Choroid plexus epithelial cell (primary cell): ENCODE measurements at regions not wholly inside any gene's neighbourhood (a gene's known extent, or its start where the extent isn't known, plus 50 kb on each side); places are given as distances from the start of the nearest gene placed in this dataset.

Experiments used
- DNase-seq: peaks from one replicate; pipeline ENCODE4 v3.0.0-alpha.2; 2010; ENCODE audit warnings: low read depth
- H3K4me3 ChIP-seq: 2 replicates; pipeline ENCODE4 v1.5.1; 2011; ENCODE audit warnings: low read depth, mild to moderate bottlenecking, control low read depth, low read length, moderate library complexity
- TF ChIP-seq, protein P1 (sequence below): conservative IDR thresholded peaks from 2 replicates; pipeline ENCODE4 v1.5.1; 2011; ENCODE audit warnings: low read depth, mild to moderate bottlenecking, control low read depth, inconsistent platforms, low read length, moderate library complexity

GRCh38 chr4:185890196-185890595 is 78.2 kb upstream of the SORBS2 start:
- TF ChIP-seq, protein P1, sequence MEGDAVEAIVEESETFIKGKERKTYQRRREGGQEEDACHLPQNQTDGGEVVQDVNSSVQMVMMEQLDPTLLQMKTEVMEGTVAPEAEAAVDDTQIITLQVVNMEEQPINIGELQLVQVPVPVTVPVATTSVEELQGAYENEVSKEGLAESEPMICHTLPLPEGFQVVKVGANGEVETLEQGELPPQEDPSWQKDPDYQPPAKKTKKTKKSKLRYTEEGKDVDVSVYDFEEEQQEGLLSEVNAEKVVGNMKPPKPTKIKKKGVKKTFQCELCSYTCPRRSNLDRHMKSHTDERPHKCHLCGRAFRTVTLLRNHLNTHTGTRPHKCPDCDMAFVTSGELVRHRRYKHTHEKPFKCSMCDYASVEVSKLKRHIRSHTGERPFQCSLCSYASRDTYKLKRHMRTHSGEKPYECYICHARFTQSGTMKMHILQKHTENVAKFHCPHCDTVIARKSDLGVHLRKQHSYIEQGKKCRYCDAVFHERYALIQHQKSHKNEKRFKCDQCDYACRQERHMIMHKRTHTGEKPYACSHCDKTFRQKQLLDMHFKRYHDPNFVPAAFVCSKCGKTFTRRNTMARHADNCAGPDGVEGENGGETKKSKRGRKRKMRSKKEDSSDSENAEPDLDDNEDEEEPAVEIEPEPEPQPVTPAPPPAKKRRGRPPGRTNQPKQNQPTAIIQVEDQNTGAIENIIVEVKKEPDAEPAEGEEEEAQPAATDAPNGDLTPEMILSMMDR: no peak
- no peak for DNase-seq
- H3K4me3 ChIP-seq: no peak overlapping the region

DNA sequence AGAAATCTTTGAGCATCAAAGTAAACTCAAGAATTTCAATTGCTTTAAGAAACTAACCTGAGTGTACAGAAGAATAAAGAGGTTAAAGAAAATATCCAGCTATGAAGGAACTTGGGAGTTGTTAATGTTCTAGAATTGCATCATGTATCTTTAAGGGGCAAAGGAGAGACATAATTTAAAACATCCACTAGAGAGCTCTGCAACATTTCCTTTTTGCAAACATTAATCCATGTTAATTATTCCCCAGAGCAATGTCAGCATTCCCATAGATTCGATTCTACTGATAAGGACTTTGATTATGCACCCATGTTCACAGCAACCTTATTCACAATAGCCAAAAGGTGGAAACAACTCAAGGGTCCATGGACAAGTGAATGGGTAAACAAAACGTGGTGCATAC is 80.2 kb upstream of the SORBS2 start:
- TF ChIP-seq, protein P1: no peak
- H3K4me3 ChIP-seq: no peak overlapping the region
- peak; percentile 55 for DNase-seq

- TF ChIP-seq, protein P1: no peak
- no peak for DNase-seq
- no peak overlapping the region for H3K4me3 ChIP-seq
These were observed 81.5 kb upstream of the SORBS2 start for GRCh38 chr4:185893500-185893899.

DNA sequence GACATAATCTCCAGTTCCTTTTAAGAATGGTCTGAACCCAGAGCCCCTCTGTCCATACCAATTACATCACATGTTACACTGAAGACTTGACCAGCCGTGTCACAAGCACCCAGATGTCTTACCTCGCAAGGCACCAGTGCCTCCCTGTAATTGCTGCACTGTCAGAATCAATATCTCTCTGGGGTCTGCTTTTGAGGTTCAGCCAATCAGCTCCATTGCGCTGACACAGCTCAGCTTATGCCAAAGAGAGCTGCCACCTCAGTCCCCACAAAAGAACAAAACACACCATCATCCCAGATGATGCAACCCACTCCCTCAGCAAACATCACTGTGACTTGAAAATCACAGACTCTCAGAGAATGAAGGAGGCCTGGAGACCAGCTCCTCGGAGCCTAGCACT is 82.5 kb upstream of the SORBS2 start:
- H3K4me3 ChIP-seq: no peak overlapping the region
- TF ChIP-seq, protein P1: no peak
- DNase-seq: no peak

DNA sequence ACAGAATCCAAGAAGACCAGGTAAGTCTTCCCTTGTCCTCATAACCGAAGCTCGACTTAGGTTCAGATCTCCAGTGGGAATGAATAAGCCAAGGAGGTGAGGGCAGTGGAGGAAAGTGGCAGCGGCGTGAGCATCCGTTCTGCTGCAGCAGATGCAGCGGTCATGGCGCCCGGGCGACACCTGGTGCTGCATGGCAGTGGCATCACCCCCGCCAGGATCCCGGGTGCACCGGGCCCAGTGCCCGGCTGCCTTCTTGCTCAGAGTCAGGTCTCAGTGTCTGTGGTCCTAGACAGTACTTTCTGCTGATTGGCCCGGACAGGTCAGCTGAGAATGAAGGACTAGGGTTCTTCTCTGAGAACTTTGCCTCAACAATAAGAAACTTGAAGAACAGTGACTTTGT is 83.4 kb upstream of the SORBS2 start:
- DNase-seq: no peak
- TF ChIP-seq, protein P1: no peak
- H3K4me3 ChIP-seq: no peak overlapping the region

DNA sequence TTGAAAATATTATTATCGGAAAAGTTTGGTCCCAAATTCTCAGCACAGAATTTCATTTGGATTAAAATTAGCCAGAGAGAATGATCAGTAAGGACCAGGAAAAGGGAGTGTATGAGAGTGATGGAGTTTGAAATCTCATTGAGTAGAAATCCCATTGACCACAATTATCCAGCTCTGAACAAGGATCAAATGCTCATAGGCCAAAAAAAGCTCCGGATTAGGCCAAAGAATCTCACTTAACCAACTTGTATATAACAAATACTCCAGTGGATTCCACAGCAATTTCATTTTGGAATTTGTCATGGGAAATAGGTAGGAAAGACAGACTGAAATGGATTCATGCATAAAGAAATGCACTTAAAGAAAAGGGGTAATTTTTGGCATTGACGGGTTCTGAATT is 83.9 kb upstream of the SORBS2 start:
- H3K4me3 ChIP-seq: no peak overlapping the region
- TF ChIP-seq, protein P1: no peak
- no peak for DNase-seq

DNA sequence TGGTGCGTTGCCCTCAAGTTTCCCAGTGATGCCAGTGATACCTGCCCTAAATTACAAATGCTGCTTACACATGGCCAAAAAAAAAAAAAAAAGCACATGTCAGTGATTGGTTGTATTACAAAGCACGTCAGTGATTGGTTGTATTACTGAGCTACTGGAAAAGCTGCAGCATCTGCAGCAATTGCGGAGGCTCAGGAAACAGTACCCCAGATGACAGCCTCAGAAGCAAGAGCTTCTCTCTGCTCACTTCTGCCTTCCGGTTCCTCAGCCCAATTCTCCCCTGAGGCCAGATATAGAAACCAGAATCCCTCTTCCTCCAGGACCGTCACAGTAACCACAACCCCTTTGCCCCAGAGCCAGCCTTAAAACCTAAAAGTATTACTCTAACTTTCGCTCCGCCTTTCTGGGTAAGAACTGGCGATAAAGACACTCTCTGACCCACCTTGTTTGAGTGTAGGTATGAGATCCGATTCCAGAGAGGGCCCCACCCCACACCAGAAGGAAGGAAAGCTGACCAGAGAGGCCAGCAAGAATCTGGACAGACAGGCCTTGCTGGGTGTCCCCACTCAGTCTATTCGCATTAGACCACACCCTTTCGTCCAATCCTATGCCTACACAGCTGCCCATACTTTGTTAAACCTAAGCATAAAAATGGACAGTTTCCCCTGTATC is 85.0 kb upstream of the SORBS2 start:
- TF ChIP-seq, protein P1: no peak
- no peak for DNase-seq
- H3K4me3 ChIP-seq: no peak overlapping the region
